Lower lobe of right lung (tissue), 2 donors: ENCODE measurements at regions not wholly inside any gene's neighbourhood (a gene's known extent, or its start where the extent isn't known, plus 50 kb on each side); places are given as distances from the start of the nearest gene placed in this dataset.

Experiments used
- ATAC-seq, 2 donors: fragments of 200-7000 bp; cut with Tn5 transposase; one replicate each; pipeline ENCODE4 v1.9.1; 2020 to 2022; ENCODE audit warnings: mild to moderate bottlenecking in 2 of 2, moderate library complexity in 2 of 2
- DNase-seq: peaks from one replicate; pipeline ENCODE4 v3.0.0-alpha.2; 2020
- H3K27ac ChIP-seq: fragments of 200-600 bp; one replicate; pipeline ENCODE4 v1.8.0; 2022
- H3K27me3 ChIP-seq: fragments of 200-600 bp; one replicate; pipeline ENCODE4 v1.8.0; 2022; ENCODE audit warnings: low read depth
- H3K36me3 ChIP-seq: fragments of 200-600 bp; one replicate; pipeline ENCODE4 v1.8.0; 2022; ENCODE audit warnings: mild to moderate bottlenecking
- H3K4me1 ChIP-seq: fragments of 200-600 bp; one replicate; pipeline ENCODE4 v1.8.0; 2022
- H3K4me3 ChIP-seq: fragments of 200-600 bp; one replicate; pipeline ENCODE4 v1.8.0; 2022; ENCODE audit warnings: mild to moderate bottlenecking
- H3K9me3 ChIP-seq: fragments of 200-600 bp; one replicate; pipeline ENCODE4 v1.8.0; 2022
- intact Hi-C: fragments of 100-400 bp; cut with DNase I; formaldehyde crosslinking; loops from one replicate; pipeline ENCODE4 v1.11.0; 2022
- TF ChIP-seq, protein P1 (sequence below): fragments of 200-600 bp; IDR thresholded peaks from one replicate; pipeline ENCODE4 v1.8.0; 2022; ENCODE audit warnings: antibody characterized with exemption, mild to moderate bottlenecking
- donor health status: DM: no; HTN: yes; CAD: no; lungs with severe emphysema.

DNA sequence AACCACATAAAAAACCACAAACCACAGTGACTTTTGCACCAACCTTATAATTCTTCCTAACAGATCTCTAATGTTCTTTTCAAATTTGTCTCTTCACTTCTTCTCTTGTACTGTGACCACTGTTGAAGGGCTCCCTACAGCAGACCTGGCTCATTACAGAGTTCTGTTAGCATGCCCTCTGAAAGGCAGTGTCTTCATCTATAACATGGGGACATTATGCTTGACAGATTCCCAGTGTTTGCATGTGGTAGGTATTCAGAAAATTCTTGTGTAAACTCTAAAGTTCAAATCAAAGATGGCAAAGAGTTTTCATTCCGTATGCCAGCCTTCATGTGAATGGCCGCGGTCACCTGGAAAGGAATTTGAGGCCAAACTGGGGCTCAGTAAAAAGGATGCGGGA lies 182.6 kb downstream of the DHX35 start:
- TF ChIP-seq, protein P1, sequence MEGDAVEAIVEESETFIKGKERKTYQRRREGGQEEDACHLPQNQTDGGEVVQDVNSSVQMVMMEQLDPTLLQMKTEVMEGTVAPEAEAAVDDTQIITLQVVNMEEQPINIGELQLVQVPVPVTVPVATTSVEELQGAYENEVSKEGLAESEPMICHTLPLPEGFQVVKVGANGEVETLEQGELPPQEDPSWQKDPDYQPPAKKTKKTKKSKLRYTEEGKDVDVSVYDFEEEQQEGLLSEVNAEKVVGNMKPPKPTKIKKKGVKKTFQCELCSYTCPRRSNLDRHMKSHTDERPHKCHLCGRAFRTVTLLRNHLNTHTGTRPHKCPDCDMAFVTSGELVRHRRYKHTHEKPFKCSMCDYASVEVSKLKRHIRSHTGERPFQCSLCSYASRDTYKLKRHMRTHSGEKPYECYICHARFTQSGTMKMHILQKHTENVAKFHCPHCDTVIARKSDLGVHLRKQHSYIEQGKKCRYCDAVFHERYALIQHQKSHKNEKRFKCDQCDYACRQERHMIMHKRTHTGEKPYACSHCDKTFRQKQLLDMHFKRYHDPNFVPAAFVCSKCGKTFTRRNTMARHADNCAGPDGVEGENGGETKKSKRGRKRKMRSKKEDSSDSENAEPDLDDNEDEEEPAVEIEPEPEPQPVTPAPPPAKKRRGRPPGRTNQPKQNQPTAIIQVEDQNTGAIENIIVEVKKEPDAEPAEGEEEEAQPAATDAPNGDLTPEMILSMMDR = no peak
- intact Hi-C loops = no loop called here
- Histone ChIP-seq H3K4me3 (no peak overlapping the region), H3K9me3 (no peaks in the 10 kb centered on the region), H3K27ac (no peak overlapping the region), H3K27me3 (no peaks in the 10 kb centered on the region), H3K4me1 (no peaks in the 10 kb centered on the region), H3K36me3 (no peaks in the 10 kb centered on the region)
- ATAC-seq = no peak
- no peak for DNase-seq

DNA sequence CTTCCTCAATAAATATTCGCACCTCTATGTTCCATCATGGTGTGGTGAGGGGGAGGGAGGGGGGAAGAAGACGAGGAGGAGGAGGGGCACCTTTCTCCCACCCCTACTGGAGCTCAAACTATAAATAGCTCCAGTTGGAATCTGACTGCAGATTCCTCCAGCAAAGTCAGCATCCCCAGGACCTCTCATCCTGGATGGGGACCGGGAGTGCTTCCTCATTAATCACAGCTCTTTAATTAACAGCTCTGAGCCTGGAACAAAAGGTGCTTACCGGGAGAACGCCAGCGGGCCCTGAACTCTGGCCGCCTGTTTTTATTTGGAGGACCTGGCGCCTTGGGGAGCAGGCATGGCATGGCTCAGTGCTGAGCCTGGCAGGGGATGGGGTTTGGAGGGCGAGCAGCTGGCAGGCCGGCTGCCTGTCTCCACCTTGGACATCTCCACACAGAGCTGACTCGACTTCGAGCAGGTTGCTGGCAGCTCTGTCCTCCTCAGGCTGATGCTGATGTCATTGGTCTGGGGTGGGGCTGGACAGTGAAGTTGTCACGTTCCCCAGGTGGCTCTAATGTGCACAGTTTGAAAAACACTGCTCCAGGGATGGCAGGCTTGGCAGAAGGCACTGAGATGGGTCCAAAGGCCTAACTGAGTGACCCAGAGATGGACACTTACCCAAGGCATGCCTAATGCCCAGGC lies 180.4 kb downstream of the DHX35 start:
- Histone ChIP-seq H3K36me3 (no peaks in the 10 kb centered on the region), H3K4me1 (no peaks in the 10 kb centered on the region), H3K9me3 (no peaks in the 10 kb centered on the region), H3K4me3 (no peak overlapping the region), H3K27ac (no peak overlapping the region), H3K27me3 (no peaks in the 10 kb centered on the region)
- DNase-seq (no peak), ATAC-seq (no peak)
- TF ChIP-seq, protein P1 = no peak
- intact Hi-C loops = no loop called here

DNA sequence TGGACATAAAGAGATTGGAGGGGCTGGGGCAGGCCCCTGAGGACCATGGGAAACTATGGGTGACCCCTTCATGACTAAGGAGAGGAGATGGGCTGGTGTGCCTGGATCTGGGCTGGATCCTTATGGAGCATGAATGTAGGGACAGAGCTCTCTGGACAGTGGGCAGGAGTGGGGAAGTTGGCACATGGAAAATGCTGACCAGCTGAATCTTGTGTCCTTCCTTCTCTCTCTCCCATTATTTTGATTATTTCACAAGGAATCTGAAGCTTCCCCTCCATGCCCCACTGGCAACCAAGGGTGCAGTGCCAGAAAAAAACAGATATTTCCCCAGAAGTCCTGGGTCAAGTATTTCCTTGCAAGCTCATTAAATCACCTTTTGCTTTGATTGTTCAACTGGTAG lies 175.2 kb downstream of the DHX35 start:
- ATAC-seq = no peak
- no peak for DNase-seq
- intact Hi-C loops = no loop called here

DNA sequence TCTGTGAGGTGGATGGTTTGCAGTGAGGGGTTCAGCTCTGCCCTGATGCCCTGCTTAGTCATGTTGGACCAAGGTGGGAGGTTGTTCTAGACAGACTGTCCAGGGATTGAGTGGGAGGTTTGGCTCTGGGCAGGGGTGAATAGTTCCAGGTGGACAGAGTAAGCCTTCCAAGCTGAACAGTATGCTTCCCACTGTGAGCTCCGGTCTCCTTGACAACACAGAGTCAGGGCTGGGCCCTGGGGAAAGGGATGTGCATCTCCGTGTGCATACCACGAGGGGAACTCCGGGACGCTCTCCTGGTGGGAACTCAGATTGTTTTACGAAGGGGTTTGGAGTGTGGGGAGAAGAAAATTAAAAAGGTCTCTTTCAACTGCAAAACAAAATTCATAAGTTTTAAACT lies 174.7 kb downstream of the DHX35 start:
- H3K9me3 ChIP-seq = no peaks in the 10 kb centered on the region
- TF ChIP-seq, protein P1 = no peak
- H3K36me3 ChIP-seq = no peaks in the 10 kb centered on the region
- ATAC-seq (no peak), DNase-seq (no peak)
- no peaks in the 10 kb centered on the region for H3K4me1 ChIP-seq
- intact Hi-C loops = no loop called here
- H3K27me3 ChIP-seq = no peaks in the 10 kb centered on the region
- no peak overlapping the region for H3K4me3 ChIP-seq
- no peak overlapping the region for H3K27ac ChIP-seq

More for the DNA sequence above, 175.2 kb downstream of the DHX35 start:
- Histone ChIP-seq H3K4me3 (no peak overlapping the region), H3K9me3 (no peaks in the 10 kb centered on the region), H3K4me1 (no peaks in the 10 kb centered on the region), H3K27ac (no peak overlapping the region), H3K27me3 (no peaks in the 10 kb centered on the region), H3K36me3 (no peaks in the 10 kb centered on the region)
- TF ChIP-seq, protein P1 = no peak

DNA sequence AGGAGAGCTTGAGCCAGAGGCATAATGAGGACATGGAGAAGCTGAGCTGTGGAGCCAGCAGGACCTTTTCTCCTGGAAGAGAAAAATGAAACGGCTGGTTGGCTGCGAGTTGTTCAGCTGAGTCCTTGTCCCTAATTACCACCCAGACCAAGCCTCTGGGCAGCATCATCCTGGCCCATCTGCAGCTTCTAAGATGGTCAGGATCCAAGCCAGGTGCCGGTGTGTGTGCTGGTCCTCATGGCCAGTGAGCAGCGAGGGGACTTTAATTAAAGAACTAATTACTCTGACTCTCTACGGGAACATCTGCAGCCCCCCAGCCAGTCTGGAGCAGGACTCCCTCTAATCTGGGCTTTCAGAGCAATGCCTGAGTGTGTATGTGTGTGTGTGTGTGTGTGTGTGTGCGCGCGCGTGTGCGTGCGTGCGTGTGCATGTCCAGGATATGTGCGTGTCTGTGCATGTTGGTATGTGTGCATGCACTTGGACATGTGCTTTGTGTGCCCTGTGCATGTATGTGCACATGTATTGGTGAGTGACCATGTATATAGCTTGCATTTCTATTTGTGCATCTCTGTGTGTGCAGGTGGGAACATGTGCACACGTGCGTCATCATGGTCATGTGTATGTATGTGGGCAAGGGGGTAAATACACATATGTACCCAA lies 173.9 kb downstream of the DHX35 start:
- DNase-seq = no peak
- no peak for ATAC-seq
- TF ChIP-seq, protein P1 = no peak

More for the DNA sequence above, 173.9 kb downstream of the DHX35 start:
- H3K9me3 ChIP-seq = no peaks in the 10 kb centered on the region
- H3K36me3 ChIP-seq = no peaks in the 10 kb centered on the region
- H3K27me3 ChIP-seq = no peaks in the 10 kb centered on the region
- H3K27ac ChIP-seq = no peak overlapping the region
- no peak overlapping the region for H3K4me3 ChIP-seq
- intact Hi-C loops = no loop called here
- no peaks in the 10 kb centered on the region for H3K4me1 ChIP-seq
